ENCODE measurements at regions not wholly inside any gene's neighbourhood (a gene's known extent, or its start where the extent isn't known, plus 50 kb on each side); places are given as distances from the start of the nearest gene placed in this dataset.

DNA sequence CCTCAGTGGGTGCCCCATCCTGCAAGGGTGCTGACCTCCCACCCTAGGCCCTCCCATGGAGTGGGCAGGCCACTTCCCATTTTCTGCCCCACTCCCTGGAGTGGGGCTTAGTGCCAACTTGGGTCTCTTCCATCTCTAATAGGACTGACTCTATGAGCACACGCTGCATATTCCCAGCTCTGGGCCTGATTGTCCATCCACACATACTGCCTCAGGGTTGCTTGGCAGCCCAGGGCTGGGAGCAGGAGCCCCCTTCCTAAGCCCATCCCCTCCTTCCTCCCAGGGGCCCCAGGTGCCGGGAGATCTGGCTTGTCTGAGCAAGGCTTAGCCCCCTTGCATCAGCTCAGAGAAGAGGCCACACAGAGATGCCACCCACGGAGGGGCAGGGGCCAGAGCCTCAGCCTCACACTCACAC, 55.1 kb downstream of the PJA1 start:
- Mint-ChIP-seq H3K27me3 (no peaks in the 10 kb centered on the region), H3K27ac (no peak overlapping the region), H3K4me1 (no peaks in the 10 kb centered on the region), H3K9me3 (no peaks in the 10 kb centered on the region), H3K4me3 (no peak overlapping the region), H3K36me3 (ENCODE audit: low read depth) (no peaks in the 10 kb centered on the region)
- no peak for DNase-seq
- CTCF ChIA-PET: no interaction called here
- POLR2A ChIA-PET: no interaction called here

DNA sequence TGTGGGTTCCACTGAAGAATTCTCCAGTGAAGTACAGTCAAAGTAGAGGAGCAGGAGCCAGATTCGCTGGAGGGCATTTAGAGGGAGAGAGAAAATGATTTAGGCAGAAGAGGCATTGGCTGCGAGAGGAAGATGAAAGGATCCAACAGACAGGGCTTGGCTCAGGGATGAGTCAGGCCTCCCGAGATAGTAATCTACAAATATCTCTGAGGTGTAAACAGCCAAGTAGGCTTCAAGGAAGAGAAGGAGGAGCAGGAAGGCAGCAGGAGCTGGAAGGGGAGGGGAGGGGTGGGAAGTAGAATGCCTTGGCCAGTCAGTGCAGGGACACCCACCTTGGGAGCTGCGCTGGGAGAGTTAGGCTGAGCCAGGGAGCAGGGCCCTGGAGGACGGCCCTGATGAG, 55.5 kb downstream of the PJA1 start:
- Mint-ChIP-seq H3K27me3 (no peaks in the 10 kb centered on the region), H3K27ac (no peak overlapping the region), H3K4me3 (no peak overlapping the region), H3K36me3 (ENCODE audit: low read depth) (no peaks in the 10 kb centered on the region), H3K4me1 (no peaks in the 10 kb centered on the region), H3K9me3 (no peaks in the 10 kb centered on the region)
- no peak for DNase-seq
- POLR2A ChIA-PET: no interaction called here
- CTCF ChIA-PET: no interaction called here

DNA sequence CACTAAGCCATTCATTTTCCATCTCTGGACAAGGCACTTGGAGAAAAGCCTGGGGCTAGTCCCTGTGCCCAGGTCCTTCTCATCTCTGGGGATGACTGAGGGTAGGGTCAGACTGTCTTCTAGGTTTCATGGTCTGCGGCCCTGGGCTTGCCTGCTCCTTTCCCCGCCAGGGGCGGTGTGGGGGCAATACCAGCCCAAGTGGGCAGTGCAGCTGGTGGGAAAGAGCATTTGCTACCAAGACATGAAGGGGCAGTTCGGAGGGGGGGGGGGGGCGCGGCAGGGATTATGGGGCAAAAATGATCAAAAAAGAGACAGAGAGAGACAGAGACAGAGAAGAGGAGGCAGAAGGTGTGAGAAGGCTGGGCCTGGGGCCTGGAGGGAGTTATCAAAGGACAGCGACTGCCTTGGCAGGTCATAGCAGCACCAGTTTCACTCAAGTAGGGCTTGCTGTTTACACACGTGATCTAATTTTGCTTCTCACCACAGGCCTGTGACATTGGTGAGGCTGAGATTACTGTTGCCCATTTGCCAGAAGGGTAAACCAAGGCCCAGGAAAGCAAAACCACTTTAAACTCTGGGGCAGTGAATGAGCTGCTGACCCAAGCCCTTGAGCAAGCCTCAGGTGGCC, 56.1 kb downstream of the PJA1 start:
- POLR2A ChIA-PET: no interaction called here

GRCh38 chrX:69107747-69108401, 57.4 kb downstream of the PJA1 start:
- DNase-seq: no peak
- Mint-ChIP-seq H3K4me3 (no peak overlapping the region), H3K4me1 (no peaks in the 10 kb centered on the region), H3K27ac (no peak overlapping the region), H3K9me3 (no peaks in the 10 kb centered on the region), H3K36me3 (ENCODE audit: low read depth) (no peaks in the 10 kb centered on the region), H3K27me3 (no peaks in the 10 kb centered on the region)
- ChIA-PET CTCF (no interaction called here), POLR2A (no interaction called here)

More for the DNA sequence above, 56.1 kb downstream of the PJA1 start:
- Mint-ChIP-seq H3K4me1 (no peaks in the 10 kb centered on the region), H3K27ac (no peak overlapping the region), H3K27me3 (no peaks in the 10 kb centered on the region), H3K4me3 (no peak overlapping the region), H3K9me3 (no peaks in the 10 kb centered on the region), H3K36me3 (ENCODE audit: low read depth) (no peaks in the 10 kb centered on the region)
- no peak for DNase-seq
- CTCF ChIA-PET: no interaction called here

DNA sequence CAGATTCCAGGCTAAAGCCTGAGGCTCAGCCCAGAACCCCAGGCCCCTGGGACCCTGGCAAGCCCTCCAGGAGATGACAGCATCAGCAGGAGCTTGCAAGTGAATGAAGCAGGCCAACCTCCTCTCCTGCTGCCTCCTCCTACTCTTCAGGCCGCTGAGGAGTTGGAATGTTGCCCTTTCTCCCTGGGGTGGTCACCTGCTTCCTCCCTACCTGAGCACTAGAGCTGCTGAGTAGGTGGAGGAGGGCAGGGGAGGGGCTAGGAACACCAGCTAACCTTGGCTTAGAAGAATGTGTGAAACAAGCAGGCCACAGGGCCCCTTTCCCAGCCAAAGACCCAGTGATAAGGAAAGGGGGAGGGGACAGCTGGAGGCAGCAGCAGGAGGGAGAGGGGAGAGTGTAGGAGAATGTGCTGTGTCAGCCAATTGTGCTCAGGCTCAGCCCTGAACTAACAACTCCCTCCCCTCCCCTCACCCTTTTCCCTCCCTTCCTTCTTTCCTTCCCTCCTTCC, 58.0 kb downstream of the PJA1 start:
- no peaks in the 10 kb centered on the region for H3K9me3 Mint-ChIP-seq
- H3K27me3 Mint-ChIP-seq: no peaks in the 10 kb centered on the region
- H3K27ac Mint-ChIP-seq: no peak overlapping the region
- no peak overlapping the region for H3K4me3 Mint-ChIP-seq
- ChIA-PET POLR2A (no interaction called here), CTCF (no interaction called here)
- no peaks in the 10 kb centered on the region for H3K36me3 Mint-ChIP-seq (ENCODE audit: low read depth)
- DNase-seq: no peak
- H3K4me1 Mint-ChIP-seq: no peaks in the 10 kb centered on the region

GRCh38 chrX:69104756-69105434, 60.4 kb downstream of the PJA1 start:
- no peak for DNase-seq
- CTCF ChIA-PET: interaction anchor here (0.7 kb wide), 1 partner anchor 118 kb away, joined by 4 read pairs; no protein-coding TSS in a partner anchor
- POLR2A ChIA-PET: no interaction called here
- Mint-ChIP-seq H3K9me3 (no peaks in the 10 kb centered on the region), H3K4me1 (no peaks in the 10 kb centered on the region), H3K27ac (no peak overlapping the region), H3K27me3 (no peaks in the 10 kb centered on the region), H3K4me3 (no peak overlapping the region), H3K36me3 (ENCODE audit: low read depth) (no peaks in the 10 kb centered on the region)

DNA sequence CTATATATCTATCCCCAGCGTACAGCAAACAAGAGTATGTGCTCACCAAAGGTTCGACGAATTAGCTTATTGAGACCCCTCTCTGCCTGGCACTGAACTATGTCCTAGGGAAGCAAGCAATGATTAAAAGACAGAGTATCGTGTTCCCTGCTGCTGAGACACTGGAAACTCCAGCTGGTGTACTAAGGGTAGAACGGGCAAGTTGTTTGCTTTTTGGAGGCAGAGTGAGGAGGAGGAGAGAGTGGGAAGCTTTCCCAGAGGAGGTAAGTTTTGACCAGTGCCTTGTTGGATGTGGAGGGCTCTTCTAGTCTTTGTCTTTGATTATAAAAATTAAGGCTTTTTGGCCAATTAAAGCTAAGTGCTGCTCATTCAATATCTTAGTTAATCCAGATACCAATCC, 61.7 kb downstream of the PJA1 start:
- DNase-seq: no peak
- POLR2A ChIA-PET: no interaction called here
- Mint-ChIP-seq H3K36me3 (ENCODE audit: low read depth) (no peaks in the 10 kb centered on the region), H3K4me1 (no peaks in the 10 kb centered on the region), H3K27me3 (no peaks in the 10 kb centered on the region), H3K27ac (no peak overlapping the region), H3K9me3 (no peaks in the 10 kb centered on the region), H3K4me3 (no peak overlapping the region)
- CTCF ChIA-PET: no interaction called here

GRCh38 chrX:69102612-69103194, 62.5 kb downstream of the PJA1 start:
- H3K27me3 Mint-ChIP-seq: no peaks in the 10 kb centered on the region
- no peak overlapping the region for H3K27ac Mint-ChIP-seq
- CTCF ChIA-PET: no interaction called here
- no peak for DNase-seq
- H3K9me3 Mint-ChIP-seq: no peaks in the 10 kb centered on the region
- H3K36me3 Mint-ChIP-seq (ENCODE audit: low read depth): no peaks in the 10 kb centered on the region
- no peak overlapping the region for H3K4me3 Mint-ChIP-seq
- POLR2A ChIA-PET: no interaction called here
- H3K4me1 Mint-ChIP-seq: no peaks in the 10 kb centered on the region

GRCh38 chrX:69101683-69102251, 63.5 kb downstream of the PJA1 start:
- Mint-ChIP-seq H3K27me3 (no peaks in the 10 kb centered on the region), H3K36me3 (ENCODE audit: low read depth) (no peaks in the 10 kb centered on the region), H3K4me3 (no peak overlapping the region), H3K27ac (no peak overlapping the region), H3K4me1 (no peaks in the 10 kb centered on the region), H3K9me3 (no peaks in the 10 kb centered on the region)
- ChIA-PET POLR2A (no interaction called here), CTCF (no interaction called here)
- no peak for DNase-seq

DNA sequence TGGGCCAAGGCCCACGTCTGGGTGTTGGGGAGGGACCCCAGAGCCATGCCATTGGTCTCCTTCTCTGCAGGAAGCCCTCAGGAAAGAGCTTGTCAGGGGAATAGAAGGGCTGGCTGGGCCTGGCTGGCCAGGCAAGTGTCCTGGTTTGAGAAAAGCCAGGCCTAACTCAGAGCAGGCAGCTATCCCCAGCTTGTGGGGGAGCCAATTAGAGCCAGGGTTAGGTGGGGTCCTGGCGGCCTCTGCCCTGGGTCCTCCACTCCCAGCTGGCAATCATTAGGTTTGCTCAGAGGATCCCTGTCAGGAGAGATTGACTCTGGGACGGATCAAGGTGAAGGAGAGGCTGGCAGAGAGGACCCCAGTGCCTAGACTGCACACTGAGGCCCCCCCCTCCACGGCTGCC, 64.8 kb downstream of the PJA1 start:
- POLR2A ChIA-PET: no interaction called here
- CTCF ChIA-PET: no interaction called here
- Mint-ChIP-seq H3K9me3 (no peaks in the 10 kb centered on the region), H3K36me3 (ENCODE audit: low read depth) (no peaks in the 10 kb centered on the region), H3K27me3 (no peaks in the 10 kb centered on the region), H3K4me1 (no peaks in the 10 kb centered on the region), H3K4me3 (no peak overlapping the region), H3K27ac (no peak overlapping the region)
- DNase-seq: no peak

DNA sequence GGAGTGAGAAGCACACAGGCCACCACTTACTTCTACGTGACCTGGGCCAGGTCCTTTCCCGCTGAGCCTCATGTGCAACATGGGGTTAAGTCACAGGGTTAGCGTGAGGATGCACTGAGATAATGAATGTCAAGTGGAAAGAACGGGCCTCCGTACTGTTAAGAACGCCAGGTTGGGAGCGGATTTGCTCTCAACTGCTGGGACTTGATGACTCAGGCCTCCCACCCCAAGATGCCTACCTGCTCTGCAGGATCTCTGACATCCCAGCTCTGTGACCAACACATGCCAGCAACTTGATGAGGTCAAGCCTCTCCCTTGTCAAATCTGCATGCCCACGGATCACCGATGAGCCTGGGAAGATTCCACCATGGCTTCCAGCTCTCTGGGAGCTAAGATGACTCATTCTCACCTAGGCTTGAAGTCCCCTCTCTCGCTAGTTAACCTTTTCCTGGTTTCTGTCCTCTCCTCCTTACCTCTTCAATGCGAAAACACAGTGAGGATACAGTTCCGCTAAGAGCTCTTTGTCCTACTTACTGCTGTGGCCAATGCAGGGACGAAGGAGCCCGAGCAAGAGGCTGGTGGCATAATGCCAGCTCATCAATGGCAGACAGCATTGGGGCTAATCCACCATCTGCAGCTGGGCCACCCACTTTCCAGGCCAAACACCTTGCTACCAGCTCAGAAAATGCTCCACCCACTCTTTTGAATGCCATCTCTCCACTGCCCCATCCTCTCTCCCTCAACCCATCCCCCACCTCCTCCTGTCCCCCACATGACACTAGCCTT, 67.6 kb downstream of the PJA1 start:
- no peaks in the 10 kb centered on the region for H3K9me3 Mint-ChIP-seq
- no peaks in the 10 kb centered on the region for H3K4me1 Mint-ChIP-seq
- H3K27ac Mint-ChIP-seq: no peak overlapping the region
- POLR2A ChIA-PET: no interaction called here
- H3K27me3 Mint-ChIP-seq: no peaks in the 10 kb centered on the region
- no peak for DNase-seq
- CTCF ChIA-PET: no interaction called here
- H3K4me3 Mint-ChIP-seq: no peak overlapping the region
- no peaks in the 10 kb centered on the region for H3K36me3 Mint-ChIP-seq (ENCODE audit: low read depth)

DNA sequence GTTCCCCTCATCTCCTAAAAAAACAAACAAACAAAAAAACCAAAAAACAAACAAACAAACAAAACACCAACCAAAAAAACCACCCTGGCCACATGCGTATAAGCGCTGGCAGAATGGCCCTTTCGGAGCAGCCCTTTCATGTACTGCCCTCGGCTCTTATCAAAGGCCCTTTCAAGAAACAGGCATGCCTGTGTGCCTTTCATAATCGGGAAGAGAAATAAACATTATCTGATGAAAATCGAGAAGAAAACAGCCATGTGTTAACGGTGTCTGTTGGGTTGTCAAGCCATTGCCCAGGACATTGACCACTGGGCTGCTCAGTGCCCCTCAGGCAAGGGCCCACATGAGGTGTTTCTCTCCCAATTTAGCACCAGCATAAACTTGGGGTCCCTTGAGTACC, 68.3 kb downstream of the PJA1 start:
- CTCF ChIA-PET: no interaction called here
- Mint-ChIP-seq H3K27ac (no peak overlapping the region), H3K4me3 (no peak overlapping the region), H3K4me1 (no peaks in the 10 kb centered on the region), H3K9me3 (no peaks in the 10 kb centered on the region), H3K36me3 (ENCODE audit: low read depth) (no peaks in the 10 kb centered on the region), H3K27me3 (no peaks in the 10 kb centered on the region)
- POLR2A ChIA-PET: no interaction called here
- no peak for DNase-seq
